BLaER1 treated with 17β-estradiol and CSF1 and Interleukin-3, amounts not matched to agents 10 nM and 100 nM (cell line): ENCODE measurements at regions not wholly inside any gene's neighbourhood (a gene's known extent, or its start where the extent isn't known, plus 50 kb on each side); places are given as distances from the start of the nearest gene placed in this dataset.
"Not testable (repeated sequence)": the region's sequence is repeated elsewhere in the genome, so short reads cannot be mapped to it uniquely, and the experiment has no call there.

Experiments
- H3K27ac ChIP-seq, 11 experiments: shearing (Covaris generic); formaldehyde crosslinking; 2 replicates each; pipeline ENCODE4 v1.8.1; 2022
- H3K27me3 ChIP-seq, 11 experiments: shearing (Covaris generic); formaldehyde crosslinking; 2 replicates each; pipeline ENCODE4 v1.8.1; 2022
- H3K36me3 ChIP-seq, 11 experiments: shearing (Covaris generic); formaldehyde crosslinking; 2 replicates each; pipeline ENCODE4 v1.8.1; 2022
- H3K4me1 ChIP-seq, 10 experiments: shearing (Covaris generic); formaldehyde crosslinking; 2 replicates each; pipeline ENCODE4 v1.8.1; 2022
- H3K4me2 ChIP-seq, 11 experiments: shearing (Covaris generic); formaldehyde crosslinking; 2 replicates each; pipeline ENCODE4 v1.8.1; 2022
- H3K4me3 ChIP-seq, 10 experiments: shearing (Covaris generic); formaldehyde crosslinking; 2 replicates each; pipeline ENCODE4 v1.8.1; 2022
- H3K9ac ChIP-seq, 11 experiments: shearing (Covaris generic); formaldehyde crosslinking; 2 replicates each; pipeline ENCODE4 v1.8.1; 2022
- H3K9me3 ChIP-seq, 11 experiments: shearing (Covaris generic); formaldehyde crosslinking; replicated peaks in 1 of 11; 2 replicates each; pipeline ENCODE4 v1.8.1; 2022
- H4K20me1 ChIP-seq, 11 experiments: shearing (Covaris generic); formaldehyde crosslinking; 2 replicates each; pipeline ENCODE4 v1.8.1; 2022
- Cebpa-rat ChIP-seq, 11 experiments: shearing (Covaris generic); IDR thresholded peaks; 2 replicates each; pipeline ENCODE4 v1.8.1; 2022

GRCh38 chr4:82125787-82126297 lies 247.9 kb downstream of the HNRNPD start:
- TF ChIP-seq Cebpa-rat (IDR thresholded peaks at IDR 0.05): no peak
- H3K27me3 ChIP-seq: no peaks in the 10 kb centered on the region
- no peaks in the 10 kb centered on the region for H4K20me1 ChIP-seq
- H3K9me3 ChIP-seq: no peaks in the 10 kb centered on the region
- no peaks in the 10 kb centered on the region for H3K4me1 ChIP-seq
- H3K9ac ChIP-seq: no peak overlapping the region
- H3K4me3 ChIP-seq: no peak overlapping the region
- no peak overlapping the region for H3K27ac ChIP-seq
- H3K4me2 ChIP-seq: no peak overlapping the region
- H3K36me3 ChIP-seq: no peaks in the 10 kb centered on the region

GRCh38 chr4:82124932-82125786 lies 248.6 kb downstream of the HNRNPD start:
- H3K27me3 ChIP-seq: no peaks in the 10 kb centered on the region
- H3K27ac ChIP-seq: no peak overlapping the region
- no peaks in the 10 kb centered on the region for H3K36me3 ChIP-seq
- no peaks in the 10 kb centered on the region for H3K4me1 ChIP-seq
- H3K4me3 ChIP-seq: no peak overlapping the region
- no peak overlapping the region for H3K4me2 ChIP-seq
- H4K20me1 ChIP-seq: no peaks in the 10 kb centered on the region
- H3K9ac ChIP-seq: no peak overlapping the region
- TF ChIP-seq Cebpa-rat (IDR thresholded peaks at IDR 0.05): no peak
- no peaks in the 10 kb centered on the region for H3K9me3 ChIP-seq

- no peak overlapping the region for H3K27ac ChIP-seq
- no peak for TF ChIP-seq Cebpa-rat (IDR thresholded peaks at IDR 0.05)
- no peaks in the 10 kb centered on the region for H4K20me1 ChIP-seq
- no peaks in the 10 kb centered on the region for H3K4me1 ChIP-seq
- no peak overlapping the region for H3K4me3 ChIP-seq
- H3K9ac ChIP-seq: no peak overlapping the region
- no peak overlapping the region for H3K4me2 ChIP-seq
- no peaks in the 10 kb centered on the region for H3K36me3 ChIP-seq
- H3K9me3 ChIP-seq: no peaks in the 10 kb centered on the region
- no peaks in the 10 kb centered on the region for H3K27me3 ChIP-seq
Measured at GRCh38 chr4:82124365-82124764, 249.4 kb downstream of the HNRNPD start.

GRCh38 chr4:82123934-82124333 lies 249.9 kb downstream of the HNRNPD start:
- H3K4me2 ChIP-seq: no peak overlapping the region
- no peak overlapping the region for H3K4me3 ChIP-seq
- TF ChIP-seq Cebpa-rat (IDR thresholded peaks at IDR 0.05): no peak
- no peaks in the 10 kb centered on the region for H3K4me1 ChIP-seq
- H3K27ac ChIP-seq: no peak overlapping the region
- H3K36me3 ChIP-seq: no peaks in the 10 kb centered on the region
- H3K9ac ChIP-seq: no peak overlapping the region
- no peaks in the 10 kb centered on the region for H3K27me3 ChIP-seq
- H3K9me3 ChIP-seq: no peaks in the 10 kb centered on the region
- H4K20me1 ChIP-seq: no peaks in the 10 kb centered on the region

- not testable (repeated sequence) for H3K27ac ChIP-seq, H4K20me1 ChIP-seq, H3K36me3 ChIP-seq, H3K4me1 ChIP-seq, H3K27me3 ChIP-seq, H3K9me3 ChIP-seq, H3K9ac ChIP-seq, H3K4me3 ChIP-seq, H3K4me2 ChIP-seq
Measured at GRCh38 chr4:82115183-82115582, 258.6 kb downstream of the HNRNPD start.

GRCh38 chr4:82108506-82108905 lies 265.3 kb downstream of the HNRNPD start:
- Histone ChIP-seq H3K9ac (no peak overlapping the region), H3K36me3 (no peaks in the 10 kb centered on the region), H3K27me3 (no peaks in the 10 kb centered on the region), H4K20me1 (no peaks in the 10 kb centered on the region), H3K4me2 (no peak overlapping the region), H3K27ac (no peak overlapping the region), H3K4me1 (no peaks in the 10 kb centered on the region), H3K4me3 (no peak overlapping the region), H3K9me3 (no peaks in the 10 kb centered on the region)
- no peak for TF ChIP-seq Cebpa-rat (IDR thresholded peaks at IDR 0.05)

- H3K27me3 ChIP-seq: no peaks in the 10 kb centered on the region
- H3K9me3 ChIP-seq: no peaks in the 10 kb centered on the region
- no peak overlapping the region for H3K27ac ChIP-seq
- H3K4me3 ChIP-seq: no peak overlapping the region
- no peak for TF ChIP-seq Cebpa-rat (IDR thresholded peaks at IDR 0.05)
- H3K4me2 ChIP-seq: no peak overlapping the region
- H3K36me3 ChIP-seq: no peaks in the 10 kb centered on the region
- no peak overlapping the region for H3K9ac ChIP-seq
- no peaks in the 10 kb centered on the region for H4K20me1 ChIP-seq
- H3K4me1 ChIP-seq: no peaks in the 10 kb centered on the region
Measured at GRCh38 chr4:82104578-82104977, 269.2 kb downstream of the HNRNPD start.

- H3K27me3 ChIP-seq: no peaks in the 10 kb centered on the region
- H3K9me3 ChIP-seq: no peaks in the 10 kb centered on the region
- peaks cover 0 to 6% (median 0%) of the 10 kb centered on the region in 10 experiments; a peak in 3 of 20 replicates for H3K4me1 ChIP-seq
- H3K27ac ChIP-seq: no peak overlapping the region
- no peak for TF ChIP-seq Cebpa-rat (IDR thresholded peaks at IDR 0.05)
- H3K4me3 ChIP-seq: no peak overlapping the region
- H4K20me1 ChIP-seq: no peaks in the 10 kb centered on the region
- no peaks in the 10 kb centered on the region for H3K36me3 ChIP-seq
- no peak overlapping the region for H3K9ac ChIP-seq
- H3K4me2 ChIP-seq: no peak overlapping the region
Measured at GRCh38 chr4:82099928-82100579, 273.7 kb downstream of the HNRNPD start.

- H3K27me3 ChIP-seq: no peaks in the 10 kb centered on the region
- 0 out of 22 replicates have a peak overlapping the region, but pooled peaks of 1 of the 11 experiments have one; percentile 10 for H3K4me2 ChIP-seq
- H3K27ac ChIP-seq: no peak overlapping the region
- H3K4me1 ChIP-seq: peaks cover 0 to 6% (median 0%) of the 10 kb centered on the region in 10 experiments; a peak in 3 of 20 replicates
- H4K20me1 ChIP-seq: no peaks in the 10 kb centered on the region
- TF ChIP-seq Cebpa-rat (IDR thresholded peaks at IDR 0.05): no peak
- H3K9me3 ChIP-seq: no peaks in the 10 kb centered on the region
- no peak overlapping the region for H3K4me3 ChIP-seq
- H3K36me3 ChIP-seq: no peaks in the 10 kb centered on the region
- no peak overlapping the region for H3K9ac ChIP-seq
Measured at GRCh38 chr4:82097504-82097903, 276.3 kb downstream of the HNRNPD start.

- TF ChIP-seq Cebpa-rat (IDR thresholded peaks at IDR 0.05): no peak
- H3K27ac ChIP-seq: no peak overlapping the region
- no peaks in the 10 kb centered on the region for H3K36me3 ChIP-seq
Measured at GRCh38 chr4:82090717-82091116, 283.1 kb downstream of the HNRNPD start.

More at GRCh38 chr4:82090717-82091116, 283.1 kb downstream of the HNRNPD start:
- Histone ChIP-seq H4K20me1 (no peaks in the 10 kb centered on the region), H3K27me3 (no peaks in the 10 kb centered on the region), H3K9ac (no peak overlapping the region), H3K4me1 (no peaks in the 10 kb centered on the region), H3K4me2 (no peak overlapping the region), H3K9me3 (peaks cover 0 to 4% (median 0%) of the 10 kb centered on the region in 11 experiments; a peak in 2 of 22 replicates), H3K4me3 (no peak overlapping the region)
